ENCODE measurements at regions not wholly inside any gene's neighbourhood (a gene's known extent, or its start where the extent isn't known, plus 50 kb on each side); places are given as distances from the start of the nearest gene placed in this dataset.
"Not testable (repeated sequence)": the region's sequence is repeated elsewhere in the genome, so short reads cannot be mapped to it uniquely, and the experiment has no call there.

DNA sequence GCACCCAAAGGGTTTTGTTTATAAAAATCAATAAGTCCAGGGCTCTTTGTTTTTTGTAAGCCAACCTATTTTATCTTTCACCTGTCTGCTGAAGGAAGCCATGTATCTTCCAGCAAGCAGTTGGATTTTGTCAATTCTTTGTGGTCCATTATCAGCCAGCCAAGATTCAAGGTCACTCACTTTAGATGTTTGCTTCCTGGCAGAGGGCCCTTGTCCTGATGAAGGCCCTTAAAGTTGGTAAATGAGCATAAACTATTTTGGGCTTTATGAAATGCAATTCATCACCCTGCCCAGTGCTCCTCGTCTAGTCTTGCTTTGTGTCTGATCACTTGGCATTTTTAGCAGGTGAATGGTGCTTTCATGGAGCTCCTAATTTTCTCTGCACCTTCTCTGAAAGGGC lies 1004.2 kb downstream of the GRID1 start:
- DNase-seq (ENCODE audit: low spot score): no peak

DNA sequence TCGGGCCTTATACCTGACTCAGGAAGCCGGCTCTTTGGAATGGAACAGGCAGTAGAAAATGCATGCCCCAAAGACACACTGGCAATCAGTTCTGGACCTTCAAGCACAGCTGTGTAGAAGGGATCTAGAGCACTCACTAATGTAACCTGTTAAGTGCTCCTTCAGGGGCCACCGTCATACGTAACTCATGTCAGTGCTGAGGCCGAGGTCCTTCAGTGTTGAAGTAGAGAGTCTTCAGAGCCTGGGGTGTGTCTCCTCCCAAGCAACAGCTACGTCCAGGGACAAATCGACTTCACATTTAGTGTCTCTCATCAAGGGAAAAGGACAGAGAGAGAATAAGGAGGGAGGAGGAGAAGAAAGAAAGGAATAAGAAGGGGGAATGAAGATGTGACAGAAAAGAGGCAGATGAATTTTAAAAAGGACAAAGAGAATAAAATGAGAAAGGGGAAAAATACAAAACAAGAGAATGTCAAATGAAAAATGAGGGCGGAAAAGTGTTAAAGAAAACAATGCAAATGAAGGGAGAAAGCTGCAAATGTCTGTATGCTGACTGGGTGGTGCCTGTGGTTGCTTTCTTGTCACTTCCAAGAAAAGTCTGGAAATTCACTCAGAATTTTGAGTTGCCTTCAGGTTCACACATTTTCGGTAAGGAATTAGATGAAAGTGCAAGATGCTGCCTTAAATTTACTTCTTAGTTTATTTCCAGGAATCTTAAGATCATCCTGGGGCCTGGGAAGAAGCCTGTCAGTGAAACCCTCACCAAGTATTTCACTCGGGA lies 989.4 kb downstream of the GRID1 start:
- DNase-seq (ENCODE audit: low spot score): no peak

DNA sequence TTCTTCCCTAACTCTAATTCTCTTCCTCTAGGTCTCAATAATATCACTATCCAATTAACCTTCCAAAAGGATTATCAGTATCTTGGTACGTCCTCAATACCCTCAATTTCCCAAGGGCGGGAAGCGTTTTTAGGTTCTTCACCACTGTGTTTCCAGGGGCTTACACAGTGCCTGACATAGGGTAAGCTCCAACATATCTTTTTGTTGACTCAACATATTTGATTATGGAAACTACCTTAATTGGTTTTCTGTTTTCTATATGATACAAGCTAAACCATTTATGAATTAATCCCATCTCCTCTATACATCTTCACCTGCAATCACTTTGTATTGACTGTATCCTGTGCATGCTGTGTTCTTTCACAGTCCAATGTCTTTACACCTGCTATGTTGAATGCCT lies 987.3 kb downstream of the GRID1 start:
- DNase-seq (ENCODE audit: low spot score): no peak

DNA sequence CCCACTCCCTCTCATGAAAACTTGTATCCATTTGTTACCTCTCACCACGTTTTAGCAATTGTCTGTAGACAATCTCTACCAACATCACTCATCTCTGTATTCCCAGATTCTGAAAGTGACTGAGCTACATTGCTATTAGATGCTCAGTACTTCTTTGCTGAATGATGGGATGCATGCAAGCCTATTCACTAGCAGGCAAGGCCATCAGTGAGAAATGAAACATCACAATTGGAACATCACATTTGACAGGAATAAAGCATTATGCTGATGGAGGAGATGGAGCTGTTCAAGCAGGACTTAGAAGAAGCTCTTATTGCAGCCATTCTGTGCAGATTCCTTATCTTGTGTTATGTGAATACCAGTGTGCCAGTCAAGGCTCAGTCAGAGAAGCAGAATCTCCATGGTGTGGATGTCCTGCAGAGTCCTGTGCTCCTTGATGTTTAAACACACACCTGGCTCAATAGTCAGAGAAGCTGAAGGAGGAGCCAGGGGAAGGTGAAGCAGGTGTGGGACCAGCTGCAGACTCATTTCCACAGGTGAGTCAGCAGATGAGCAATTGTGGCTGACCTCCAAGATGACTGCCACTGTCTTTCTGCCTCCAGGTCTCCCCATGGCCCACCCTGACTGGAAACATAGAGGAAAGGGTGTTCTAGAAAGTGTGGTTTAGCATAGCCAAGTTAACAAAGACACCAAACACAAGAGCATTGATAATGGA lies 965.5 kb downstream of the GRID1 start:
- DNase-seq (ENCODE audit: low spot score): no peak

DNA sequence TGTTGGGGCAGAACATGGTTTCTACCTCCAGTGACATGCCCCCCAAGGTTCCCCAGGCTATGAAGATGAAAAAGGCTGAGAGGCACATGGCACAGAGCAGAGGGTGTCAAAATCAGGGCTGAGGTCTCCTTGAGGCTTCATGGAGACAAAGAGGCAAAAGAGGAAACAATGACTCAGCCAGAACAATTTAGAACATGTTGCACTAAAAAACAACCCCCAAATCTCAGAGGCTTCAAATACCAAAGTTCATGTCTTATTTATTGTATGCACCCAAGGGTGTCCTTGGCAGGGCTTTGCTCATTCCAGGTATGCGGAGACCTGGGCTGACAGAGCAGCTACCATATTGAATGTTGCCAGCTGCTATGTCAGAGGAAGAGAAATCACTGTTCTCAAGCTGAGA lies 964.1 kb downstream of the GRID1 start:
- DNase-seq (ENCODE audit: low spot score): no peak

DNA sequence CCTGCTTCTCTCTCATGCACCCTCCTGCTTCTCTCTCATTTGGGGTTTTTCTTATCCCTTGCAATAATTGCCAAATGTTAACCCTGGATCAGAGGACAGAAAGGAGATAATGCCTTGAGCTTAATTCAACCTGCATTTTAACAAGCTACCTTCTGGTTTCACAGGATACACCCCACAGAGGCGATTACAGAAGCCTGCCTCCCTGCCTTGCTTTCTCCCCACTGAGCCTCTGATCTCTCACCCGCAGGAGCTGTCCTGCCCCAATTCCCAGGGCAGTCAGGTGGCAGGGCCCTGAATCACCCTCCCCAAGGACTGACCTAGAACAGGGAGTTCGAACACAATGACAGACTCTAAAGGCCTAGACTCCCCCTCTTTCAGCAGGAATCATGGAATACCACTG lies 959.5 kb downstream of the GRID1 start:
- no peak for DNase-seq (ENCODE audit: low spot score)

DNA sequence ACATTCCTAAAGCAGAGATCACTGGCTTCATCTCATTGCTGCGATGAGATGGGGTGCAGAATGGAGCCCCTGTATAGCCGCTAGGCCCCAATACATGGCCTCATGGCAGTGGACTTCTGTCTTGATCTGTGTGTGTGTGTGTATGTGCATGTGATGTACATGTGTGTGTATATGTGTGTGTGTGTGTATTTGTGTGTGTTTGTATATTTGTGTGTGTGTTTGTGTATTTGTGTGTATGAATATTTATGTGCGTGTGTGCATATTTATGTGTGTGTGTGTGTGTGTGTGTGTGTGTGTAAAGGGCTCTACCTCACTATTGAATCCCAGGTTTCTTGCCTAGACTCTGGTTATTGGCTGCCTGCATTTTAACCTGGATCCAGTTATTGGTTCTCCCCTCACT lies 958.2 kb downstream of the GRID1 start:
- no peak for DNase-seq (ENCODE audit: low spot score)

DNA sequence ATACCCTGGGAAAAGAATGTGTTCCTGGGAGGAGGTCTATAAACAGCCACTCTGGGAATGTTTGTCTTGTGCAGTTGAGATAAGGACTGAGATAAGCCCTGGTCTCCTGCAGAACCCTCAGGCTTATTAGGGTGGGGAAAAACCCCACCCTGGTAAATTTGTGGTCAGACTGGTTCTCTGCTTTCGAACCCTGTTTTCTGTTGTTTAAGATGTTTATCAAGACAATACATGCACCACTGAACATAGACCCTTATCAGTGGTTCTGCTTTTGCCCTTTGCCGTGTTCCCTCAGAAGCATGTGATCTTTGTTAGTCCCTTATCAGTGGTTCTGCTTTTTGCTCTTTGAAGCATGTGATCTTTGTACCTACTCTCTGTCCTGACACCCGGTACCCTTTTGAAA lies 956.0 kb downstream of the GRID1 start:
- not testable (repeated sequence) for DNase-seq (ENCODE audit: low spot score)

DNA sequence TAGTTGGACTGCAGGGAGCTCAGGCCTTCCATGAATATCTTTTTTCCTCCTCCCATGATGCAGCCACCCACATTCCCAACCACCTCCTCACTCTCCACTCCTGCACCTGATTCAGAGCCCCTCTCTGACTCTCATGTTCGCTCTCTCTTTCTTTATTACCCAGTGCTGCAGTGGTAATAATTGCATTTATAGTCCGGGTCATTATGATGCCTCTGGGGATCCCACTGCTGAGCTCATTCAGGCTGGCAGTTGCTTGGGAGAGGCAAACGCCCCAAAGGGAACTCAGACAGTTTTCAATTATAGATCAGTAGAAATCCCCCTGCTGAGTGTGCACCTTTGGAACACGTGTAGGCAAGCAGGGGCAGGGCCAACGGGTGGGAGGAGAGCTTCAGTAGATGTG lies 953.0 kb downstream of the GRID1 start:
- DNase-seq (ENCODE audit: low spot score): no peak

DNA sequence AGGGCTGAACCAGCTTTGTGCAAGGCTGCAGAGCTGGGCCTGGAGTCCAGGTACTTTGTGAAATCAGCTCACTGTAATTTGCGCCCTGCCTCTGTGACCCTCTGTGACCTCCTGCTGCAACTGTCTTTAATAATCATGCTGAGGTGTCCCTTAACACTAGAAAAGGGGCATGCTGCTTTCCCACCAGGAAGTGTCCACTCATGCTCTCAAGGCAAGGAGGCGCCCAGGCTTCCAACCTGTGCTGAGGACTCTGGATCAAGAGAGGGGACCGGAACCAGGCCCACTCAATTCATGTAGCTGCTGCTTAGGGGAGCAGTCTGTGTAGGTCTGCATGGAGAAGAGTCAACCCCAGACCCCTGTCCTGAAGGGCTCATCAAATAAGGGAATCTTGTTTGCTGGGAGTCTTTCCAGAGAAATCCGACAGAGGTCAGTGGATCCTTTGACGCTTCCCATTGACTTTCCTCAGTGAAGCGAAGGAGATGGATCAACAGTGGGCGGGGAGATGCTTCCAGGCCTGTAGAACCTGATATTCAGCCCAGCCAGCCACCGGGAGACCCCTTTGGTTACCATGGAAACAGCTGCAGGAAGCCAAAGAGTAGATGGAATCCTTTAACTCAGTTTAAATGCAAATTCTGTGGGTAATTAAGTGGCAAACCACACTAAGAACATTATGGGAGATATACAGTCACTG lies 945.9 kb downstream of the GRID1 start:
- DNase-seq (ENCODE audit: low spot score): no peak

DNA sequence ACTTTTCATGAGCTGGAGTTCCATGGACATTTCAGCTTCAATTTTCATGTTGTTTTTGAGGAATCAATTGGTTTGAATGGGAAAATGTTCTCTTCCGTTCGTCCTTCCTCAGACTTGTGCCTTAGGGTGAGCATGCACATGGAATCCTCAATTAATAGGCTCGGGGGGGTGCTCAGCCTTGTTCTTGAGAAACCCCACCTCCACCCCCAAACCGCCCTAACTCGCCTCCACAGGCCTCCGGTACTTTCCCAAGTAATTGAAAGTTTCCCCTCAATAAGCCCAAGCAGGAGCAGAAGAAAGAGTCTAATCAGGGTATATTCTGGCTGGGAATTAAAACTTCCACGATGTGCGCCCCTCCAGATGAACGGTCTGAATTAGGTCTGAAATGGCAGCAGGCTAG lies 945.2 kb downstream of the GRID1 start:
- no peak for DNase-seq (ENCODE audit: low spot score)

DNA sequence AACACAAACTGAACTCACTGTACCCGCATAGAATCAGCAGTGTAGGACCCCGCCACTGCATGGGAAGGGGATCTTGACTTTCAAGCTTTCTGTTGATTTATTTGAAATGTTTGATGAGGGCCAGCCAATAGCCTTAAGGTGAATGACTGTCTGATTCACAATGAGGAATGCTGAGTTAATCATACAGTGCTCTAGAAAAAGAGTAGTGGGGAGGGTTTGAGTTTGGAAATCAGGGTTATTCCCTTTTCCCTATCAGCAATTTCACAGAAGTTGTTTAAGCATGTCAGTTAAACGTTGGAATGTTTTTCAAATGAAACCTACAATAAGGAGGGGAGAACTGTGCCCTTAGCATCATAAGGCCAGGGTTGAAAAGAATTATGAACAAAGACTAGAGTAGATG lies 937.5 kb downstream of the GRID1 start:
- DNase-seq (ENCODE audit: low spot score): no peak

DNA sequence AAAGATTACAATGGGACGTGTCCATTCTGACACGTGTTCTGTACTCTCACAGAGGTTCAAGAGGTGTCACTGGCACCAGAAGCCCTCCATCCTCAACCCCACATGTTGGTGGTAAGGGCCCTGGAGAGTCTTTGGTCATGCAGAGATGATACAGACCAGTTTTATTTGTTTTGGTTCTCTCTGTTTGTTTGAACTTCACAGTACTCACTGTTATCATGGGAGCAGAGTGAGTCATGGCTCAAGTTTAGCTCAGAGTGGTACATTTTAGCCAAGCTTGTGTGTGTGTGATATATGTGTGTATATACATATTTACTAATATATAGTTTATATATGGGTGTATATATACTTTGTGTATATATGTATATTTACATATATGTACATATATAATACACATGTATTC lies 935.6 kb downstream of the GRID1 start:
- no peak for DNase-seq (ENCODE audit: low spot score)

DNA sequence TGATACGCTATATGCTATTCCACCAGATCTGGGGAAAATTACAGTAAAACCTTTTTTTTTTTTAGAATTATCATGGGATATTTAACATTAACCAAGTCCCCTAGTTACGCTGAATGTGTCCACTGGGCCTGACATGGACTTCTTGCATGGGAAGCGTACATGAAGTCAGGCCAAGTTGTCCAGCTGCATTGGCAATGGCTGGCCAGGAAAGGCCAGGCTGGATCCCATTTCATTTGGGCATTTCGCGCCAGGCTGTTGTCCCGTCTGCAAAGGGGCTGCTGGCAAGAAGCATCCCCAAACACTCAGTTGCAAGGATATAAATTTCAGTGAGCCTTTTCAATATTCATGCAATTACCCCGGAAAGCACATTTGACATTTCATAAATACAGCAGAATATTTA lies 933.3 kb downstream of the GRID1 start:
- no peak for DNase-seq (ENCODE audit: low spot score)

DNA sequence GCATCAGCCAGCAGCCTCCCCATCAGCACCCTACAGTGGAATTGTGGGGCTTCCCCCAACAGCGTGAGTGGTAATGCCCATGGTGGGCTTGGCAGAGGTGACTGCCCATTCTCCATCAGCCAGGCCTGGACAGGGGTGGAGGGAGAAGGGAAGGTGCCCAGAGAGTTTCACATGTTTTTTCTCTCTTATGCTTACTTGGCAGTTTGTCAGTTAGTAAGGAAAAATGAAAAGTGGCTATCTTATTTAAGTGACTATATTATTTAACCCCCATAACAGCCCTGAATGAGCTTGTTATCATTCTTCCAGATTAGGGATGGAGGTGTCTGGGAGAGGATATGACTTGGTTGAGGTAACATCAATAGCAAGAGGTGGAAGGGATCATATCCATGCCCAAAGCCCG lies 921.7 kb downstream of the GRID1 start:
- DNase-seq (ENCODE audit: low spot score): no peak

DNA sequence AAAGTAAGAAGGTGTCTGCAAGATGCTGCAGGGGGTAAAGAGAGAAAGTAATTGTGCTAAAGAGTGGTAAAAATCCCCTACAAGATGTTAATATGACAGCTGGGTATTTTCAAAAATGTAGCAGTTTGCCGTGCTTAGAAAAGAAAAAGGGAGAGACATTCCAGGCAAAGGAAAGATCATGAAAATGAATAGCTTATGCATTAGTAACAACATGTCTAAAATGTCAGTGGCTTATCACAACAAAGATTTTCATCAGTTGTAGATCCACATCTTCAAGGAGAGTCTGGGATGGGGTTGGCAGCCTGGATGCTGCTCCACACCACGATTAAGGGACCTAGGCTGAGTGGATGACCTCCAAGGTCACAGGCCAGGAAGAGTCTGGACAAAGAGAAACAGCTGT lies 920.9 kb downstream of the GRID1 start:
- no peak for DNase-seq (ENCODE audit: low spot score)

DNA sequence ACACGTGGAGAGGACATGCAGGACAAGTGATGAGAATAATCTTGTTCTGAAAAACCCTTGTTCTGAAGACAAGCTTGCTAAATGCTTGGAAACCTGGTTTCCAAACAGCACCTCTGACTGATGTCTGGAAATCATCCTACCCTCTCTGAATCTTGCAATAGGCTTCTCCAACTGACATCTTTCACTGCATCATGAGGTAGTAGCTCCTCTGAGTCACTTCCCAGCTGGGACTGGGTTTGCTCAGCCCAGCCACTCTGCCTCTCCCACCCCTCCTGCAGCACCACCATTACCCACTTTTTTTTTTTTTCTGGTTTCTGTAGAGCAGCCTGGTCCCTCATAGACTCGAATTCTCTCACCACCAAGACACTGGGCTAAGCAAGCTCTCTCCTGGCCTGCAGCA lies 919.8 kb downstream of the GRID1 start:
- no peak for DNase-seq (ENCODE audit: low spot score)

DNA sequence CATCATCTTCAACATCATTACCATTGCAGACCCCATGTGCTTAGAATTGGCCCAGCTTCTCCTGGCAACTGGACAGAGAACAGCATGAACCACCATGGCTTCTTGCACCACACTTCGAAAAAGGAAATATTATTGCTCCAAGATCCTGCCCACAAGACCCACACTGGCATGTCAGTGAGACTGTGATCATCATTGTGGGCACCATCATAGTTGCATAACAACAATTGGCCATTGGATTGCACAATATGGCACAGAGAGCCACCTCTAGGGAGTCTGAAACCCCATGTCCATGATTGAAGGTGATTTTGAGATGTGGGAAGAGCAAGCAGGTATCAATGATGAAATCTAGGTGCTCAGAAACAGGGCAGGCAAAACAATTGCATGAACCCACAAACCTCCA lies 918.9 kb downstream of the GRID1 start:
- DNase-seq (ENCODE audit: low spot score): no peak

DNA sequence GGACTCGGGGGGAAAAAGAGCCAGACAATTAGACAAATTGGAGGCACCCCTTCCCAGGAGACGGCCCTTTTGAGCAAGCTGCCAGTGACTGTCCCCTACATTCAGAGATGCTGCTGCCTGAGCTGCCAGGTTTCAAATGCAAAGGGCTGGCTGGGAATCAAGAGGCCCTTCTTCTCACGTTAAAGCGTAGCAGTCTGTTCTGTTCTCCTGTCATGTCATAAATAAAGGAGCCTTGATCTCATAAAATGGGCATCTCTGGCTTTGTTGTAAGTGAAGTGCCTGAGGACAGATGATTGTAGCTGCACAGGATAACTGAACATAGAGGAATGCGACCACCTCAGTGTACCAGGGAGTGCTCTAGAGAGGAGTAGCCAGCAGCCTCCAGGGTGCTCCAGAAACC lies 917.9 kb downstream of the GRID1 start:
- DNase-seq (ENCODE audit: low spot score): no peak

DNA sequence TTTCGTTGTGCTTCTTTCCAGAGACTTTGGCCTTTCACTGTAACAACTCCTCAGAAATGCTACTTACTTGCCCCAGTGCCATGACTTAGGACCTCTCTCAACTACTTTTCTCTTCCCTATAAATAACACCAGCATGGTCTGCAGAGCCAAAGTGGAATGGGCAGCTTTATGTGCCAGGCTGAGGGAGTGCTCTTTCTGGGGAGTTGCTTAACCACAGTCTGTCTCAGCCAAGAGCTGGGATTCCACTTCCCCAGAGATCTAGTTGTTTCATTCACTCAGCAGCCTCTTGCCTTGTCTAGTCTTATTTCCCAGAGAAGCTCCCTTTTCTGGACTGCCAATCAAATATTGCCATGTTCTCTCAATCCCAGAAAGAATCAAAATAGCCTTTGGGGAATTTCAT lies 912.2 kb downstream of the GRID1 start:
- no peak for DNase-seq (ENCODE audit: low spot score)

DNA sequence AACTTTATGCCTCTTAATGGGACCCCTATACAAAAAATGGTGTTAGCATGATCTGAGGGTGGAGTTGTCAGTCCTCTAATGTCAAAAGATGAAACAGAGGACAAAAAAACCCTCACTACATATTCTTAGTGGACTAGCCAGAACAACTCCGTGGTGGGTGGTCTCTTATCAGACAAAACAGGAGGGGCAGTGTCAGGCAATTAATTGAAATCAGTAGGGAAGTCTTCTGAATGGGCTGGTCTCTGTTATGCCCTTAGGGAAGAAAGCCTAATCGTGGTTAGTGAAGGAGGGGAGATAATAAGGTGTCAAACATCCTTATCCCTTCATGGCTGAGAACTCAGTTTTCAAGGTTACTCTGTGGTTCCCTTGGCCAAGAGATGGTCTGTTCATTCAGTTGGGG lies 909.4 kb downstream of the GRID1 start:
- DNase-seq (ENCODE audit: low spot score): no peak

DNA sequence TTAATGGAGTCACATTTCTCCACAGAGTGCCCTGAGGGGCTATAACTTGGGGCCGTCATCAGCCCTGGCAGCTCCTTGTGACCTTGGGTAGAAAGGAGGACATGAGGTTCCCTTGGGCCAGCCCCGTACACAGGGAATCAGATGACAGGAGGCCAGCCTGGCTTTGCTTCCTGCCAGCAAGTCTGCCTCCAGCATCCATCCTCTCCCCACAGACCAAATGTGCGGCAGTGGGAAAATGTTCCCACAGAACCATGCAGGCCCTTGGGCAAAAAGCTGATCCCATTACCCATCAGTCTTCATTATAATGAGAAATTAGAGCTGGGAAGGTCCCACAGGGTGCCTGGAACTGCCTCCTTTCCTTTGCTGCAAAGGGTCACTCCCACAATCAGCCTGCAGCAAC lies 908.3 kb downstream of the GRID1 start:
- DNase-seq (ENCODE audit: low spot score): no peak

DNA sequence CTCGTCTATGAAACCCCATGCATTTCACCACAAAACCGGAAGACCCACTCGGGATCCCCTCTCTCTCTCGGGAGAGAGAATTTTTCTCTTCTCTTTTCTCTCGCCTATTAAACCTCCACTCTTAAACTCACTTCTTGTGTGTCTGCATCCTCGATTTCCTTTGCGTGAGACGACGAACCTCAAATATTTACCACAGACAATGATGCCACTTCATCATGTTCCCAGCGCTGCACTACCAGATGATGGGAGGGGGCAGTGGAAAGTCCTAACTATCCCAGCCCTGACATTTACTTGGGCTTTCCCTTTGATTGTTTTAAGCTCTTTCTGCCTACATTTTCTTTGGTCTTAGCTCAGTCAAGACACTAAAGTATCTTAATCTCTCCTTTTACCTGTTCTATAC lies 906.7 kb downstream of the GRID1 start:
- no peak for DNase-seq (ENCODE audit: low spot score)
